Spleen (tissue), 7 donors: ENCODE measurements at regions not wholly inside any gene's neighbourhood (a gene's known extent, or its start where the extent isn't known, plus 50 kb on each side); places are given as distances from the start of the nearest gene placed in this dataset.

Experiments used
- CTCF ChIP-seq, 11 experiments: fragments of 200-600 bp in 7 of 11; fragments of 450-650 bp in 4 of 11; sonication (generic) in 4 of 11; IDR thresholded peaks in 8 of 11; conservative IDR thresholded peaks in 3 of 11; 1 replicate in 7 of 11; 2 replicates in 4 of 11; pipeline versions ENCODE4 v1.4.0 to v1.8.0; 2016 to 2021; ENCODE audit warnings: antibody characterized with exemption in 11 of 11, inconsistent platforms in 4 of 11, mild to moderate bottlenecking in 1 of 11
- POLR2A ChIP-seq, 3 donors: fragments of 450-650 bp; IDR thresholded peaks; one replicate each; pipeline ENCODE4 v1.5.1; 2017; ENCODE audit warnings: antibody characterized with exemption in 3 of 3, mild to moderate bottlenecking in 1 of 3
- POLR2AphosphoS5 ChIP-seq, 3 donors: sonication (generic); formaldehyde crosslinking; IDR thresholded peaks; one replicate each; pipeline ENCODE4 v1.5.1; 2017; ENCODE audit warnings: antibody characterized with exemption in 3 of 3
- donor health status: DM: no; HTN: no; CAD: no; lungs with moderate emphysema.
- donor health status: DM: no; HTN: no; CAD: no.
- donor health status: DM: no; HTN: no; CAD: no.

DNA sequence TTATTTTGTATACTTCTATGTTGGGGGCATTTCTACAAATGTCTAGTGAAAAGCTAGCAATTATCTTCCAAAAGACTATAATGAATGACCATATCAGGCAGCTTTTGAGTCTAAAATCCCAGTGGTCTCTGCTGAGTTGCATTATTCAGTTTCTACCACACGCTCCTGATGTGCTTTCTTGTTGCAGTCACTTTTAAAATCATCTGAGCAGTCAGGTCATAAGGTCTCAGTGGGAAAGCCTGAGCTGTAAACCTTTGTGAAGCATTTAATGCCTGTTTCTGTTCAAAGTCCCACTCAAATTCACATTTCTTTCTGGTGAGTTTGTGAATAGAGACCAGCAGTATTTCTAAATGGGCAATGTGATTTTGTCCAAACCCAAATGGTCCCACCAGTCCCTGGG lies 1681.5 kb downstream of the HACE1 start:
- TF ChIP-seq CTCF (IDR thresholded peaks at IDR 0.05 in 8 of 11, conservative IDR thresholded peaks at IDR 0.05 in 3 of 11), result no peak
- no peak for TF ChIP-seq POLR2AphosphoS5 (IDR thresholded peaks at IDR 0.05)
- TF ChIP-seq POLR2A (IDR thresholded peaks at IDR 0.05), result no peak
